Ecto neural progenitor cell (in vitro differentiated cells): ENCODE measurements at regions not wholly inside any gene's neighbourhood (a gene's known extent, or its start where the extent isn't known, plus 50 kb on each side); places are given as distances from the start of the nearest gene placed in this dataset.

Source experiments
- DNase-seq: peaks from one replicate; pipeline ENCODE4 v3.0.0-alpha.2; 2018; ENCODE audit warnings: low spot score

GRCh38 chr14:27090716-27091115 is 492.9 kb upstream of the NOVA1 start:
- DNase-seq = no peak

GRCh38 chr14:27091973-27092372 is 494.1 kb upstream of the NOVA1 start:
- no peak for DNase-seq

GRCh38 chr14:27096091-27096490 is 498.3 kb upstream of the NOVA1 start:
- DNase-seq = no peak

GRCh38 chr14:27098451-27098850 is 500.6 kb upstream of the NOVA1 start:
- DNase-seq = no peak

GRCh38 chr14:27114180-27114579 is 516.3 kb upstream of the NOVA1 start:
- DNase-seq = no peak

- no peak for DNase-seq
Measured at GRCh38 chr14:27123162-27123561, 525.3 kb upstream of the NOVA1 start.

GRCh38 chr14:27127838-27128237 is 530.0 kb upstream of the NOVA1 start:
- no peak for DNase-seq

GRCh38 chr14:27134200-27134599 is 536.4 kb upstream of the NOVA1 start:
- no peak for DNase-seq

- DNase-seq = no peak
Measured at GRCh38 chr14:27145170-27145569, 547.3 kb upstream of the NOVA1 start.

GRCh38 chr14:27148143-27148542 is 550.3 kb upstream of the NOVA1 start:
- no peak for DNase-seq

- DNase-seq = no peak
Measured at GRCh38 chr14:27164139-27164538, 566.3 kb upstream of the NOVA1 start.

GRCh38 chr14:27175489-27175888 is 577.7 kb upstream of the NOVA1 start:
- DNase-seq = no peak

GRCh38 chr14:27181333-27181732 is 583.5 kb upstream of the NOVA1 start:
- DNase-seq = no peak

GRCh38 chr14:27184427-27184826 is 586.6 kb upstream of the NOVA1 start:
- no peak for DNase-seq

- DNase-seq = no peak
Measured at GRCh38 chr14:27186048-27186447, 588.2 kb upstream of the NOVA1 start.

GRCh38 chr14:27187136-27187535 is 589.3 kb upstream of the NOVA1 start:
- no peak for DNase-seq

GRCh38 chr14:27190296-27190695 is 592.5 kb upstream of the NOVA1 start:
- no peak for DNase-seq

- no peak for DNase-seq
Measured at GRCh38 chr14:27199272-27199671, 601.4 kb upstream of the NOVA1 start.

- no peak for DNase-seq
Measured at GRCh38 chr14:27205036-27205435, 607.2 kb upstream of the NOVA1 start.

GRCh38 chr14:27211741-27212140 is 613.9 kb upstream of the NOVA1 start:
- no peak for DNase-seq

GRCh38 chr14:27222671-27223070 is 624.8 kb upstream of the NOVA1 start:
- no peak for DNase-seq

GRCh38 chr14:27223906-27224305 is 626.1 kb upstream of the NOVA1 start:
- no peak for DNase-seq

GRCh38 chr14:27228053-27228452 is 630.2 kb upstream of the NOVA1 start:
- DNase-seq = no peak

GRCh38 chr14:27234331-27234730 is 636.5 kb upstream of the NOVA1 start:
- DNase-seq = no peak

- no peak for DNase-seq
Measured at GRCh38 chr14:27236601-27237000, 638.8 kb upstream of the NOVA1 start.
